Astrocyte (in vitro differentiated cells and primary cell): ENCODE measurements at regions not wholly inside any gene's neighbourhood (a gene's known extent, or its start where the extent isn't known, plus 50 kb on each side); places are given as distances from the start of the nearest gene placed in this dataset.

Source experiments
- CTCF ChIP-seq: IDR thresholded peaks from 2 replicates; pipeline ENCODE4 v1.5.1; 2011; ENCODE audit warnings: low read depth, mild to moderate bottlenecking, inconsistent platforms, low read length, moderate library complexity; ENCODE audit not compliant: insufficient read depth
- EZH2 ChIP-seq: IDR thresholded peaks from 2 replicates; pipeline ENCODE4 v1.6.1; 2012; ENCODE audit warnings: mild to moderate bottlenecking, low read length, inconsistent platforms; ENCODE audit not compliant: insufficient read depth

GRCh38 chr18:68467329-68467728 lies 247.6 kb downstream of the TMX3 start:
- TF ChIP-seq CTCF, result no peak
- TF ChIP-seq EZH2, result no peak
